ENCODE measurements at regions not wholly inside any gene's neighbourhood (a gene's known extent, or its start where the extent isn't known, plus 50 kb on each side); places are given as distances from the start of the nearest gene placed in this dataset.

DNA sequence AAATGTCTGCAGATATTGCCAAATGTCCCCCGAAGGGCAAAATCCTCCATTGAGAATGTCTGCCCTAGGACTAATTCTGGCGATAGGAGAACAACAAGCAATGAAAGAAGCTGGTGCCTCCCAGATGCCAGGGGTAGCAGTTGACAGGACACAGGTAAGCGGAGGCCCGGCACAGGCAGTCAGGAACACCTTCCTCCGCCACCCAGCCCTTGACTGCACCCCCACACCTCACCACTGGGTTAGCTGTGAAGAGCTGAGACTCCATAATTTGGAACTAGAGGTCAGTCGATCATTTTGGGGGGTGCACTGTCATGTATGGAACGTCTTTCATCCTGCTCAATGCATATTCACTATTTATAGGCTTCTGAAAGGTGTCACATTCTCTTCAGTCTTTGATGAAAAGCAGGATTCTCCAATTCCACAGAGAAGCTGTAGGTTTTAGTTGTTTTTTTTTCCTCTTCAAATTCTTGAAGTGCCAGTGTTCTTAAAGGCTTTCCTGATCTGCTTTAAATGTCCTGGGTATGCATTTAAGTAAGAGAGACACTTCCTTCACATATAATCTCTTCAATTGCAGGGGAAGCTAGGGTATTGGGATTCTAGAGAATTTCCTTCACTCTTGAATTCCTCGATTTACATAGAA lies 111.6 kb upstream of the ZFP42 start:
- TF ChIP-seq, protein P1, sequence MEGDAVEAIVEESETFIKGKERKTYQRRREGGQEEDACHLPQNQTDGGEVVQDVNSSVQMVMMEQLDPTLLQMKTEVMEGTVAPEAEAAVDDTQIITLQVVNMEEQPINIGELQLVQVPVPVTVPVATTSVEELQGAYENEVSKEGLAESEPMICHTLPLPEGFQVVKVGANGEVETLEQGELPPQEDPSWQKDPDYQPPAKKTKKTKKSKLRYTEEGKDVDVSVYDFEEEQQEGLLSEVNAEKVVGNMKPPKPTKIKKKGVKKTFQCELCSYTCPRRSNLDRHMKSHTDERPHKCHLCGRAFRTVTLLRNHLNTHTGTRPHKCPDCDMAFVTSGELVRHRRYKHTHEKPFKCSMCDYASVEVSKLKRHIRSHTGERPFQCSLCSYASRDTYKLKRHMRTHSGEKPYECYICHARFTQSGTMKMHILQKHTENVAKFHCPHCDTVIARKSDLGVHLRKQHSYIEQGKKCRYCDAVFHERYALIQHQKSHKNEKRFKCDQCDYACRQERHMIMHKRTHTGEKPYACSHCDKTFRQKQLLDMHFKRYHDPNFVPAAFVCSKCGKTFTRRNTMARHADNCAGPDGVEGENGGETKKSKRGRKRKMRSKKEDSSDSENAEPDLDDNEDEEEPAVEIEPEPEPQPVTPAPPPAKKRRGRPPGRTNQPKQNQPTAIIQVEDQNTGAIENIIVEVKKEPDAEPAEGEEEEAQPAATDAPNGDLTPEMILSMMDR (conservative IDR thresholded peaks at IDR 0.05 in 1 of 2, IDR thresholded peaks at IDR 0.05 in 1 of 2; ENCODE audit: extremely low read depth in 1 of 2, insufficient read depth in 1 of 2, low read depth in 1 of 2, low read length in 2 of 2): no peak
- TF ChIP-seq EZH2 (IDR thresholded peaks at IDR 0.05; ENCODE audit: borderline replicate concordance, low read length): no peak

Measured in mammary epithelial cell (primary cell).